ENCODE measurements at regions not wholly inside any gene's neighbourhood (a gene's known extent, or its start where the extent isn't known, plus 50 kb on each side); places are given as distances from the start of the nearest gene placed in this dataset.

DNA sequence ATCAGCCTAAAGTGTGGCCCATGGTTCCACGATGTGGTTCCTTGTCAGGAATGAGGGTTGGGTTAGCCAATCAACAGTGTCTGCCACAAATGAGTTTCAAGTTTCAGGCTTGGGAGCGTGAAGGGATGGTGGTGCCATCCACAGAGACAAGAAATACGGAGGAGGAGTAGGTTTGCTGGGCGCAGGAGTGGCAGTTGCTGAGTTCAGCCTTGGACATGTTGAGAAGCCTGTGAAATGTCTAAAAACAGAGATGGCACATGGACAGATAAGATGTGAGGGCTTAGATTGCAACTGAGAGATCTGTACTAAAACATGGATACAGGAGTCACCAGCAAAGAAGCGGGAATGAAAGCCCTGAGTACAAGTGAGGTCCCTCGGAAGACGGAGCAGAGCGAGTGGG lies 481.0 kb downstream of the BCOR start:
- TF ChIP-seq, protein P1, sequence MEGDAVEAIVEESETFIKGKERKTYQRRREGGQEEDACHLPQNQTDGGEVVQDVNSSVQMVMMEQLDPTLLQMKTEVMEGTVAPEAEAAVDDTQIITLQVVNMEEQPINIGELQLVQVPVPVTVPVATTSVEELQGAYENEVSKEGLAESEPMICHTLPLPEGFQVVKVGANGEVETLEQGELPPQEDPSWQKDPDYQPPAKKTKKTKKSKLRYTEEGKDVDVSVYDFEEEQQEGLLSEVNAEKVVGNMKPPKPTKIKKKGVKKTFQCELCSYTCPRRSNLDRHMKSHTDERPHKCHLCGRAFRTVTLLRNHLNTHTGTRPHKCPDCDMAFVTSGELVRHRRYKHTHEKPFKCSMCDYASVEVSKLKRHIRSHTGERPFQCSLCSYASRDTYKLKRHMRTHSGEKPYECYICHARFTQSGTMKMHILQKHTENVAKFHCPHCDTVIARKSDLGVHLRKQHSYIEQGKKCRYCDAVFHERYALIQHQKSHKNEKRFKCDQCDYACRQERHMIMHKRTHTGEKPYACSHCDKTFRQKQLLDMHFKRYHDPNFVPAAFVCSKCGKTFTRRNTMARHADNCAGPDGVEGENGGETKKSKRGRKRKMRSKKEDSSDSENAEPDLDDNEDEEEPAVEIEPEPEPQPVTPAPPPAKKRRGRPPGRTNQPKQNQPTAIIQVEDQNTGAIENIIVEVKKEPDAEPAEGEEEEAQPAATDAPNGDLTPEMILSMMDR (IDR thresholded peaks at IDR 0.05; ENCODE audit: insufficient read depth, low read length, poor library complexity, severe bottlenecking): no peak
- no peak for TF ChIP-seq EZH2phosphoT487 (conservative IDR thresholded peaks at IDR 0.05; ENCODE audit: low read length)
